NCI-H1694 treated with DMSO at 0.1 percent for 48 hours (cell line): ENCODE measurements at regions not wholly inside any gene's neighbourhood (a gene's known extent, or its start where the extent isn't known, plus 50 kb on each side); places are given as distances from the start of the nearest gene placed in this dataset.

Experiments
- DNase-seq: peaks from one replicate; lab custom pipeline; 2025; lab: John Stamatoyannopoulos, UW

GRCh38 chr18:54020156-54020745, 204.2 kb downstream of the MBD2 start:
- no peak for DNase-seq

DNA sequence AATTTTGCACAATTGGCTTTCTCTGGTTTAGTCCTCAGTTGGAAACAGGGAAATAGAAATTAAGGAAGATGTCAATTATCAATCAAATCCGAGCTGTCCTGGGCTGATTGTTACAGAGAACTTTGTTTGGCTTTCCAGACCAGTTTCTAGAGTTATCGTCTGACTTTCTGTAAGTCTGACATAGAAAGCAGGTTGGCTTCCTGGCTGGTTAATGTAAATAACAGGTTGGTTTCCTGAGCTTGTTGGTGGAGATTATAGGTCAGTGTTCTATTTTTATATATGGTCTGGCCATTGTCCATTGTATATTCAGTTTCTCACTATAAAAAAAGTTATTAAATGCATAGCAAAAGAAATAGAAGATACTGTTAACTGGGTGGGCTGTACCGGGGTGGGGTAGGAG, 204.8 kb downstream of the MBD2 start:
- no peak for DNase-seq

DNA sequence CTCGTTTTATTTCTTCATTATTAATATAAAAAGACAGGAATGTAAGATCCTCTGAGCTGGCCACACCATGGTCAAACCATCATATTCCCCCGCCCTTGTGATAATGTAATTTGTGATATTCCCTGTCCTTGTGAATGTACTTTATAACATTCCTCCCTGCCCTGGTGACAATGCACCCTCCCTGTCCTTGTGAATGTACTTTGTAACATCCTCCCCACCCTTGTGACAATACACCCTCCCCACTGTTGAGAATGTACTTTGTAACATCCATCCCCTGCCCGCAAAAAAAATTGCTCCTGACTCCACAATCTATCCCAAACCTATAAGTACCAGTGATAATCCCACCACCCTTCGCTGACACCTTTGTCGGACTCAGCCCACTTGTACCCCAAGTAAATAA, 211.0 kb downstream of the MBD2 start:
- no peak for DNase-seq

- DNase-seq: no peak
Measured at GRCh38 chr18:54004828-54005227, 219.6 kb downstream of the MBD2 start.

DNA sequence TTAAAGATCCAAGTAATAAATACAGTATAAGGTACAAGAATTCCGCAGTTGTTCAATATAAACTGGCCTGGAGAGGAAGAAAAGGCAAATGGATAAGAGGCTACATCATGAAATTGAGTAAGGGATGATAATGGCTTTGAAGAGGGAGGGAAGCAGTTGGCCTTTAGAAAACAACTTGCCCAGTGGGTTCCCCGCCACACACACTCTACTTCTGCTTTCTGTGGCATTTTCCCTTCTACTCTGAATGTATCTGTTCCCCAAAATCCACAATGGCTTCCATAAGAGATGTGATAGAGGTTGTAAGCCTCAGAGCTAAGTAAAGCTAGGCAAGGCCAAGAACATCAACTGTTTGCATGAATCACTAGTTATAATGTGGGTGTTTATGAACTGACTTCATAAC, 221.3 kb downstream of the MBD2 start:
- no peak for DNase-seq

GRCh38 chr18:53997064-53997463, 227.4 kb downstream of the MBD2 start:
- no peak for DNase-seq

GRCh38 chr18:53994016-53994415, 230.5 kb downstream of the MBD2 start:
- DNase-seq: no peak

DNA sequence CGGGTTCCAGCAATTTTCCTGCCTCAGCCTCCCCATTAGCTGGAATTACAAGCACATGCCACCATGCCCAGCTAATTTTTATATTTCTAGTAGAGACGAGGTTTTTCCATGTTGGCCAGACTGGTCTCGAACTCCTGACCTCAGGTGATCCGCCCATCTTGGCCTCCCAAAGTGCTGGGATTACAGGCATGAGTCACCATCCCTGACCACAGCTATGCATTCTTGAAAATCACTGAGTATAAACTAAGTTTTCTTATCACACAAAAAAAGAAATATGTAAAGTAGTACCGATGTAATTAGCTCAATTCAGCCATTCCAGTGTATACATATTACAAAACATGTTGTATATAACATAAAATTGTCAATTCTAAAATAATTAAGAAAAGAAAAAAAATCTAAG, 232.7 kb downstream of the MBD2 start:
- DNase-seq: no peak

DNA sequence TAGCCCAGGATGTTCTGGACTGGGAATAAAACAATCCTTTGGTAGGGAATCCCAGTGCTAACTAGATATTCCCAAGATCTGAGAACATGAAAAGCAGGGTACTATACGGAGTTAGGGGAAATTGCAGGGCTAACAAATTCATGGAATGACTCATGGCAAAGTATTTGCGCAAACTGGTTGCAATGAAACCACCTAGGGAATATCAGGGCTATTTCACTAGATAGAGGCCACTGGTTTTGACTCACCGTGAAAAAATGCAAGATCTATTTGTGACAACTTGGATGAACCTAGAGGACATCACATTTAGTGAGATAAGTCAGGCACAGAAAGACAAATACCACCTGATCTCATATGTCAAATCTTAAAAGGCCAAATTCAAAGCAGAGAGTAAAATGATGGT, 233.3 kb downstream of the MBD2 start:
- no peak for DNase-seq

GRCh38 chr18:53990485-53990884, 234.0 kb downstream of the MBD2 start:
- no peak for DNase-seq

- no peak for DNase-seq
Measured at GRCh38 chr18:53984021-53984420, 240.4 kb downstream of the MBD2 start.

GRCh38 chr18:53971331-53971730, 253.1 kb downstream of the MBD2 start:
- DNase-seq: no peak

GRCh38 chr18:53952700-53953099, 271.8 kb downstream of the MBD2 start:
- no peak for DNase-seq

DNA sequence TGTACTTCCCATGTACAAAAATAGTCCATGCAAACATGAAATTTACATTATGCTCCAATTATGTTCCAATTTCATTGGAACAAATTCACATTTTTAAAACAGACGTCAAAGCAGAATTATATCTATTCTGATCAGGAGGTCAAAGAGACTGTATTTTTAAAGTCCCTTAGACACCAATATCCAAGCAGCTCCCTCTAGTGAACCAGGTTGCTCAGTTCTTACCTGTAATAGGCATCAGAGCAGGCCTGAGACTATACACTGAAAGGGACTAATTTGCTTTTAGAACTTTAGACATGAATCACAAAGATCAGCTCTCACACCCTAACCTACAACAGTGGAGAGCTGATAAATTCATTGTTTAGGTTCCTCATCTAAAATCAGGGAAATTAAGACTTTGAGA, 273.9 kb downstream of the MBD2 start:
- no peak for DNase-seq

- DNase-seq: no peak
Measured at GRCh38 chr18:53948991-53949390, 275.5 kb downstream of the MBD2 start.

DNA sequence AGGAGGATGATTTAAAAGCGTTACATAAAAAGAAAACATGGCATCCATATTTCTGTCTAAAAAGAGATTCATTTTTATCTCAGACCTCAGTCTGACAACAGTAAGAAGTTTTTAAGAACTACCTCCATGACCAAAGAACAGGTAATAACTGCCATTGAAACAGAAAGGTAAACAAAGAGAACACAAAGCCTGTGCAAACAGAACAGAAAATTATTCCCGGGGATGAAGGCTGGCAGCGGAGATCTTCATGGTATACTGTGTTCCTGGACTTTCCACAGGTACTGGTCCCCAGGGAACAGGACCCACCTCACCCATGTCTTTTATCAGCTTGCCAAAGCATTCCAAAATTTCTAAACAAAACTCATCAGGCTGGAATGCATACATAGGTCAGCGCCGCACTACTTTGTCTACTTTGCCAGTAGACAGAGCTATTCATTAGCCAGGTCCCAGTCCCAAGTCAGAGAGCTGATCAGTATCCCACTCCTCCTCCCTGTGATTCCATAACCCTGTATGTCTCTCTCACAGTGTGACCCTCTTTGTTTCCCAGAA, 277.3 kb downstream of the MBD2 start:
- DNase-seq: no peak

- DNase-seq: no peak
Measured at GRCh38 chr18:53946594-53946993, 277.9 kb downstream of the MBD2 start.

DNA sequence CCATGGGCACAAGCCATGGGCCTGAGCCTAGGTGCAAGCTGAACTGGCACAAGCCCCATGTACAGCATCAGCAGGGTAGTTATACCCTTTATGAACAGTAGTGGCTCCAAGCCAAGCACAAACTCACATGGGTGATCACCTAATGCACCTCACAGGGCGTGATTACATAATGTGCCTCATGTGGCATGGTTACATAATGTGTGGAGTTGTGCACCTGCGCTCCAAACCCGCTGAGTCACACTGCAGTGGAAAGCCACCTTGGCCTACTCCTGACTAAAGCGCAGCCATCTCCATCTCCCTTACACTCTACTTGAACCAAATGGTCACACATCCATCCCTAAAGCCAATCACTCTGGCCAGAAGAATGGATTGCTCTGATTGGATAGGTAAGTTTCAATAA, 279.7 kb downstream of the MBD2 start:
- DNase-seq: no peak

- no peak for DNase-seq
Measured at GRCh38 chr18:53943326-53943860, 281.1 kb downstream of the MBD2 start.

DNA sequence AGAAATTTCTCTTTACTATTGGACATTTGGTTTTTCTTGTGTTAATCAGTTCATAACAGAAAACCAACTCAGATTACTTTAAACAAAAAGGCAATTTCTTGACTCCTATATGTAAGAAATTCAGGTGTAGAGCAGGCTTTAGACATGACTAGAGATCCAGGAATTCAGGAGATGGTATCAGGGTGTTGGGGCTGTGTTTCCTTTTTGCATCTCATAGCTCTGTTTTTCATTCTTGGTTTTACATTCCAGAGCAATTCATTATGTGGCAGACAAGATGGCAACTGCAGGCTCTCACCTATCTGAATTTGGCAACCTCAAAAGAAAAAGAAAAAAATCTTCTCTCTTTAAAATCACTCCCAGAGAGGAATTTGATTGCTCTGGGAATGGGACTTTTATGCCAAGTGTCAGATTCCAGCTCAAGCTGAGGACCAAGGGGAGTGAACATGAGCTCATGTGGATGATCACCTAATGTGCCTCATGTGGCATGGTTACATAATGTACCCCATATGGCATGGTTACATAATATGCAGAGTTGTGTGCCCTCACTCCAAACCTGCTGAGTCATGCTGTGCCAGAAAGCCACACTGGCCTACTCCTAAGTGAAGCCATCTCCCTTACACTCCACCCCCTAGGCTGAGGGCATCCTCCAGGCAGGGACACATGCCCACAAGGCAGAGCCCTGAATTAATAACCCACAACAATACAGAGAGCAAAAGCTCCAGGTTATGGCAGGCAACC, 282.7 kb downstream of the MBD2 start:
- DNase-seq: no peak

- no peak for DNase-seq
Measured at GRCh38 chr18:53937037-53937436, 287.4 kb downstream of the MBD2 start.

- no peak for DNase-seq
Measured at GRCh38 chr18:53935803-53936202, 288.7 kb downstream of the MBD2 start.

DNA sequence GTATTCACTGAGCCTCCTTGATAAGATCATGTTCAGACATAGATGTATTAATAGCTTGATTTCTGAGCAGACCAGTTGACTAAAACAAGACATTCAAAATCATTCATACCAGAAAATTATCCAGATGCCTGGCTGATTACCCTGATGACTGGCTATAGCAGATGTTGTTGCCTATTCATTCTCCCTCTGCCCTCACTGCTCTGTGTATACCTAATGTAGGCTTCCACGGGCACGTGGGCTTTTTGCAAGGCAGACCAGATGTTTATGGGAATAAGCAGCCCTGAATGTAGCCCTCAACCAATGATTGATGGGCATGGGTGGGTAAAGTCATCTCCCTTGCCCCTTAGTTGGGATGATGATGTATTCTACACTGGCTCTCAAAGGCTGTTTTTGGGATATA, 289.1 kb downstream of the MBD2 start:
- DNase-seq: no peak
